ENCODE measurements at regions not wholly inside any gene's neighbourhood (a gene's known extent, or its start where the extent isn't known, plus 50 kb on each side); places are given as distances from the start of the nearest gene placed in this dataset.

- Histone ChIP-seq H3F3A (ENCODE audit: low read length, unreplicated experiment) (no peaks in the 10 kb centered on the region), H3K27ac (ENCODE audit: low read length) (no peak overlapping the region), H3K4me2 (ENCODE audit: low read length) (no peak overlapping the region), H3K9me2 (replicated peaks; ENCODE audit: low read length) (no peaks in the 10 kb centered on the region), H3K36me3 (ENCODE audit: low read depth, low read length) (no peaks in the 10 kb centered on the region), H2AFZ (ENCODE audit: low read length) (no peak overlapping the region), H3K79me2 (ENCODE audit: low read length) (no peaks in the 10 kb centered on the region), H3K27me3 (ENCODE audit: low read length) (peaks cover 61% of the 10 kb centered on the region), H4K20me1 (ENCODE audit: low read length) (no peaks in the 10 kb centered on the region), H3K4me1 (ENCODE audit: insufficient read depth, low read length) (no peaks in the 10 kb centered on the region), H3K9me3 (ENCODE audit: low read length) (no peaks in the 10 kb centered on the region), H3K4me3 (ENCODE audit: low read length) (no peak overlapping the region), H3K9ac (ENCODE audit: low read length) (no peak overlapping the region)
- ChIA-PET CTCF (no interaction called here), POLR2A (ENCODE audit: unreplicated experiment) (no interaction called here)
- DNase-seq, result no peak
- no TSS peak for BruUV-seq (replicated peaks)
- no peak for ATAC-seq
- no peak for TF ChIP-seq CTCF (conservative IDR thresholded peaks at IDR 0.05; ENCODE audit: low read depth, low read length)
- intact Hi-C loops (cut with micrococcal nuclease), result no loop called here
These were observed 313.0 kb downstream of the RWDD3 start for GRCh38 chr1:95547005-95547404.

- Histone ChIP-seq H3K4me3 (ENCODE audit: low read length) (no peak overlapping the region), H3K27me3 (ENCODE audit: low read length) (peaks cover 49% of the 10 kb centered on the region), H3F3A (ENCODE audit: low read length, unreplicated experiment) (no peaks in the 10 kb centered on the region), H3K27ac (ENCODE audit: low read length) (no peak overlapping the region), H3K36me3 (ENCODE audit: low read depth, low read length) (no peaks in the 10 kb centered on the region), H3K9me3 (ENCODE audit: low read length) (no peaks in the 10 kb centered on the region), H3K79me2 (ENCODE audit: low read length) (no peaks in the 10 kb centered on the region), H3K4me2 (ENCODE audit: low read length) (no peak overlapping the region), H3K4me1 (ENCODE audit: insufficient read depth, low read length) (no peaks in the 10 kb centered on the region), H2AFZ (ENCODE audit: low read length) (no peak overlapping the region), H3K9ac (ENCODE audit: low read length) (no peak overlapping the region), H3K9me2 (replicated peaks; ENCODE audit: low read length) (no peaks in the 10 kb centered on the region), H4K20me1 (ENCODE audit: low read length) (no peaks in the 10 kb centered on the region)
- TF ChIP-seq EZH2phosphoT487 (IDR thresholded peaks at IDR 0.05; ENCODE audit: borderline replicate concordance, low read length) (no peak), CTCF (conservative IDR thresholded peaks at IDR 0.05; ENCODE audit: low read depth, low read length) (no peak)
- intact Hi-C loops (cut with micrococcal nuclease), result no loop called here
- BruUV-seq (replicated peaks), result no TSS peak
- ATAC-seq (no peak), DNase-seq (no peak)
- CTCF ChIA-PET, result no interaction called here
- POLR2A ChIA-PET (ENCODE audit: unreplicated experiment), result no interaction called here
These were observed 314.2 kb downstream of the RWDD3 start for GRCh38 chr1:95548211-95548610.

- Histone ChIP-seq H3K4me2 (ENCODE audit: low read length) (no peak overlapping the region), H4K20me1 (ENCODE audit: low read length) (no peaks in the 10 kb centered on the region), H2AFZ (ENCODE audit: low read length) (no peak overlapping the region), H3K27ac (ENCODE audit: low read length) (no peak overlapping the region), H3K36me3 (ENCODE audit: low read depth, low read length) (no peaks in the 10 kb centered on the region), H3K9ac (ENCODE audit: low read length) (no peak overlapping the region), H3K4me1 (ENCODE audit: insufficient read depth, low read length) (peaks cover 4% of the 10 kb centered on the region; the same call in 1 of the 2 replicates), H3K9me3 (ENCODE audit: low read length) (peaks cover 9% of the 10 kb centered on the region; the same call in 1 of the 2 replicates), H3F3A (ENCODE audit: low read length, unreplicated experiment) (no peaks in the 10 kb centered on the region), H3K27me3 (ENCODE audit: low read length) (peaks cover 29% of the 10 kb centered on the region), H3K4me3 (ENCODE audit: low read length) (no peak overlapping the region), H3K79me2 (ENCODE audit: low read length) (no peaks in the 10 kb centered on the region), H3K9me2 (replicated peaks; ENCODE audit: low read length) (no peaks in the 10 kb centered on the region)
- intact Hi-C loops (cut with micrococcal nuclease), result no loop called here
- ChIA-PET CTCF (no interaction called here), POLR2A (ENCODE audit: unreplicated experiment) (no interaction called here)
- no peak for TF ChIP-seq EZH2phosphoT487 (IDR thresholded peaks at IDR 0.05; ENCODE audit: borderline replicate concordance, low read length)
- no peak for TF ChIP-seq EZH2 (IDR thresholded peaks at IDR 0.05; ENCODE audit: low read length, unreplicated experiment)
- TF ChIP-seq CTCF (conservative IDR thresholded peaks at IDR 0.05; ENCODE audit: low read depth, low read length), result no peak
- no TSS peak for BruUV-seq (replicated peaks)
- ATAC-seq (no peak), DNase-seq (no peak)
These were observed 317.2 kb downstream of the RWDD3 start for GRCh38 chr1:95551201-95551600.
